ENCODE measurements at regions not wholly inside any gene's neighbourhood (a gene's known extent, or its start where the extent isn't known, plus 50 kb on each side); places are given as distances from the start of the nearest gene placed in this dataset.
"Not testable (repeated sequence)": the region's sequence is repeated elsewhere in the genome, so short reads cannot be mapped to it uniquely, and the experiment has no call there.

- DNase-seq: no peak
Measured at GRCh38 chrY:7720974-7721373, 809.4 kb upstream of the AMELY start.

- DNase-seq: no peak
Measured at GRCh38 chrY:7719271-7719670, 807.7 kb upstream of the AMELY start.

GRCh38 chrY:7718626-7719025 lies 807.1 kb upstream of the AMELY start:
- no peak for DNase-seq

GRCh38 chrY:7718126-7718525 lies 806.6 kb upstream of the AMELY start:
- no peak for DNase-seq

- no peak for DNase-seq
Measured at GRCh38 chrY:7714426-7714825, 802.9 kb upstream of the AMELY start.

GRCh38 chrY:7713738-7714137 lies 802.2 kb upstream of the AMELY start:
- DNase-seq: not testable (repeated sequence)

GRCh38 chrY:7712289-7712688 lies 800.7 kb upstream of the AMELY start:
- DNase-seq: no peak

GRCh38 chrY:7703578-7704140 lies 792.1 kb upstream of the AMELY start:
- no peak for DNase-seq

GRCh38 chrY:7702481-7702880 lies 790.9 kb upstream of the AMELY start:
- no peak for DNase-seq

- DNase-seq: no peak
Measured at GRCh38 chrY:7701676-7702075, 790.1 kb upstream of the AMELY start.

GRCh38 chrY:7697506-7697905 lies 786.0 kb upstream of the AMELY start:
- no peak for DNase-seq

GRCh38 chrY:7692701-7693100 lies 781.1 kb upstream of the AMELY start:
- no peak for DNase-seq

- no peak for DNase-seq
Measured at GRCh38 chrY:7687086-7687485, 775.5 kb upstream of the AMELY start.

GRCh38 chrY:7684546-7684945 lies 773.0 kb upstream of the AMELY start:
- DNase-seq: no peak

GRCh38 chrY:7682386-7682785 lies 770.8 kb upstream of the AMELY start:
- DNase-seq: no peak

- DNase-seq: no peak
Measured at GRCh38 chrY:7681426-7681825, 769.9 kb upstream of the AMELY start.

GRCh38 chrY:7674465-7674864 lies 762.9 kb upstream of the AMELY start:
- DNase-seq: no peak

GRCh38 chrY:7672796-7673195 lies 761.2 kb upstream of the AMELY start:
- no peak for DNase-seq

GRCh38 chrY:7663261-7663660 lies 751.7 kb upstream of the AMELY start:
- no peak for DNase-seq

- DNase-seq: no peak
Measured at GRCh38 chrY:7659047-7659446, 747.5 kb upstream of the AMELY start.

GRCh38 chrY:7656596-7656995 lies 745.0 kb upstream of the AMELY start:
- DNase-seq: no peak

GRCh38 chrY:7654985-7655384 lies 743.4 kb upstream of the AMELY start:
- no peak for DNase-seq

- DNase-seq: not testable (repeated sequence)
Measured at GRCh38 chrY:7649866-7650265, 738.3 kb upstream of the AMELY start.
